NCI-H1092 treated with DMSO at 0.1 percent for 48 hours (cell line): ENCODE measurements at regions not wholly inside any gene's neighbourhood (a gene's known extent, or its start where the extent isn't known, plus 50 kb on each side); places are given as distances from the start of the nearest gene placed in this dataset.

Experiments
- DNase-seq: peaks from one replicate; lab custom pipeline; 2025; lab: John Stamatoyannopoulos, UW

GRCh38 chr5:153880106-153880505 lies 158.6 kb downstream of the FAM114A2 start:
- DNase-seq, result peak; percentile 36

GRCh38 chr5:153879596-153879995 lies 159.1 kb downstream of the FAM114A2 start:
- DNase-seq, result peak; percentile 30

- DNase-seq, result no peak
Measured at GRCh38 chr5:153866176-153866575, 172.5 kb downstream of the FAM114A2 start.

GRCh38 chr5:153865016-153865415 lies 173.7 kb downstream of the FAM114A2 start:
- no peak for DNase-seq

GRCh38 chr5:153863951-153864350 lies 174.8 kb downstream of the FAM114A2 start:
- no peak for DNase-seq
